ENCODE measurements at regions not wholly inside any gene's neighbourhood (a gene's known extent, or its start where the extent isn't known, plus 50 kb on each side); places are given as distances from the start of the nearest gene placed in this dataset.

- in situ Hi-C loops (cut with MboI; ENCODE audit: low sequenced_read_pairs) = no loop called here
These were observed 507.3 kb upstream of the CBLB start for GRCh38 chr3:106376016-106376570.

GRCh38 chr3:106379251-106379750 lies 510.5 kb upstream of the CBLB start:
- in situ Hi-C loops (cut with MboI; ENCODE audit: low sequenced_read_pairs) = no loop called here

- in situ Hi-C loops (cut with MboI; ENCODE audit: low sequenced_read_pairs) = no loop called here
These were observed 511.4 kb upstream of the CBLB start for GRCh38 chr3:106380232-106380631.

GRCh38 chr3:106381286-106381938 lies 512.6 kb upstream of the CBLB start:
- in situ Hi-C loops (cut with MboI; ENCODE audit: low sequenced_read_pairs) = no loop called here

GRCh38 chr3:106381939-106382335 lies 513.1 kb upstream of the CBLB start:
- in situ Hi-C loops (cut with MboI; ENCODE audit: low sequenced_read_pairs) = no loop called here

GRCh38 chr3:106386050-106386449 lies 517.2 kb upstream of the CBLB start:
- in situ Hi-C loops (cut with MboI; ENCODE audit: low sequenced_read_pairs) = no loop called here

- in situ Hi-C loops (cut with MboI; ENCODE audit: low sequenced_read_pairs) = no loop called here
These were observed 524.1 kb upstream of the CBLB start for GRCh38 chr3:106392915-106393314.

GRCh38 chr3:106397006-106397405 lies 528.2 kb upstream of the CBLB start:
- in situ Hi-C loops (cut with MboI; ENCODE audit: low sequenced_read_pairs) = no loop called here

- in situ Hi-C loops (cut with MboI; ENCODE audit: low sequenced_read_pairs) = no loop called here
These were observed 530.2 kb upstream of the CBLB start for GRCh38 chr3:106398891-106399600.

- in situ Hi-C loops (cut with MboI; ENCODE audit: low sequenced_read_pairs) = no loop called here
These were observed 530.9 kb upstream of the CBLB start for GRCh38 chr3:106399761-106400160.

GRCh38 chr3:106401666-106402490 lies 533.1 kb upstream of the CBLB start:
- in situ Hi-C loops (cut with MboI; ENCODE audit: low sequenced_read_pairs) = no loop called here

- in situ Hi-C loops (cut with MboI; ENCODE audit: low sequenced_read_pairs) = no loop called here
These were observed 534.7 kb upstream of the CBLB start for GRCh38 chr3:106403371-106404145.

GRCh38 chr3:106413683-106414082 lies 544.9 kb upstream of the CBLB start:
- in situ Hi-C loops (cut with MboI; ENCODE audit: low sequenced_read_pairs) = no loop called here

- in situ Hi-C loops (cut with MboI; ENCODE audit: low sequenced_read_pairs) = no loop called here
These were observed 551.8 kb upstream of the CBLB start for GRCh38 chr3:106420628-106421027.

GRCh38 chr3:106421426-106421825 lies 552.6 kb upstream of the CBLB start:
- in situ Hi-C loops (cut with MboI; ENCODE audit: low sequenced_read_pairs) = no loop called here

GRCh38 chr3:106421909-106422308 lies 553.1 kb upstream of the CBLB start:
- in situ Hi-C loops (cut with MboI; ENCODE audit: low sequenced_read_pairs) = no loop called here

- in situ Hi-C loops (cut with MboI; ENCODE audit: low sequenced_read_pairs) = no loop called here
These were observed 554.8 kb upstream of the CBLB start for GRCh38 chr3:106423321-106424225.

GRCh38 chr3:106425026-106425425 lies 556.2 kb upstream of the CBLB start:
- in situ Hi-C loops (cut with MboI; ENCODE audit: low sequenced_read_pairs) = no loop called here

- in situ Hi-C loops (cut with MboI; ENCODE audit: low sequenced_read_pairs) = no loop called here
These were observed 557.1 kb upstream of the CBLB start for GRCh38 chr3:106425916-106426315.

All from HL-60/S4 (cell line).